Kidney tubule cell (primary cell): ENCODE measurements at regions not wholly inside any gene's neighbourhood (a gene's known extent, or its start where the extent isn't known, plus 50 kb on each side); places are given as distances from the start of the nearest gene placed in this dataset.
"Not testable (repeated sequence)": the region's sequence is repeated elsewhere in the genome, so short reads cannot be mapped to it uniquely, and the experiment has no call there.

Experiments used
- DNase-seq: peaks from one replicate; pipeline ENCODE4 v3.0.0-alpha.2; 2018; ENCODE audit warnings: low spot score

GRCh38 chr21:8987896-8988295 lies 1533.5 kb upstream of the TPTE start:
- not testable (repeated sequence) for DNase-seq

DNA sequence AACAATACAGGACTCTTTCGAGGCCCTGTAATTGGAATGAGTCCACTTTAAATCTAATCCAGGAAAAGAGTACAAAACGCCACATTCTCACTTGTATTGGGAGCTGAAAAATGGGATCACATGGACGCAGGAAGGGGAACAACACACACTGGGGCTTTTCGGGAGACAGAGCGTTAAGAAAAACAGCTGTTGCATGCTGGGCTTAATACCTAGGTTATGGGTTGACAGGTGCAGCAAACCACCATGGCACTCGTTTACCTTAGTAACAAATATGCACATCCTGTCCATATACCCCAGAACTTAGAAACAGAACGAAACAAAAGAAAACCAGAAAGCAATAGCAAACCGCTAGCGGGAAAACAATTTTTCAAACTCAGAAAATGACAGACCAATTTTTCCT lies 1532.7 kb upstream of the TPTE start:
- DNase-seq, result peak; percentile 44

- DNase-seq, result no peak
These were observed 1532.1 kb upstream of the TPTE start for GRCh38 chr21:8989261-8989711.

GRCh38 chr21:8989721-8990325 lies 1531.6 kb upstream of the TPTE start:
- peak; percentile 52 for DNase-seq

DNA sequence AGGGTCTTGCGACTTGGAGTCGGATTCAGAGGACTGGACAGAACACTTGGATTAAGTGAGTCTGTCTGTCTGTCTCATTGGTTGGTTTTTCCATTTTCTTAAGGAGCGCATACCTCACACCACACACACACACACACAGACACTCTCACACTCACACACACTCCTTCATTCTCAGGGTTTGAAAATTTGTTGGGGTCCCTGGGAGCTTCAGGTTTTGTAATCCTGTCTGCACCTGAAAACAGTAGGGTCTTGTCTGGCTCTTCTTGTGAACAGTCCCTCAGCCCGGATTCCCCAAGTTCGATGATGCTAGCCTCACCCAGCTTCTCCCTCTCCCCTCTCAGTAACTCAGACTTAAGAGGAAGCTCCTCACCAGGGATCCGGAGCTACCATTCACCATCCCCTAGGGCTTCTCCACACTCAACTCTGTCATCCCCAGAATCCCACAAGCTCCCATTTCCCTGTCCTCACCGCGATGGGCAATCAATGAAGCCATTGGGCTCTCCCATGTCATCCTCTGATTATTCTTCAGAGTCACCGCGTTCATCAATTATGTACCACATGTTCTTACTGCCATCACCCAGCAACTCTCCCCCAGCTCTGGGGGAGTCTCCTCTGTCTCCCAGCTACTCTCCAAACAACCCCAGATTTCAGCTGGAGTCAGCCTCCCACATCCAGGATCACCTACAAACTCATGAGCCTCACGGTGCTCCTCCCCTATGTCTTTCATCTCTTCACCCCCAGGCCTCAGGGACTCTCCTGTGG lies 1530.9 kb upstream of the TPTE start:
- DNase-seq, result peak; percentile 47

GRCh38 chr21:8991088-8991907 lies 1530.1 kb upstream of the TPTE start:
- DNase-seq, result peak; percentile 41

- DNase-seq, result peak; percentile 55
These were observed 1529.3 kb upstream of the TPTE start for GRCh38 chr21:8991968-8992621.

- DNase-seq, result peak; percentile 55
These were observed 1528.6 kb upstream of the TPTE start for GRCh38 chr21:8992731-8993174.

DNA sequence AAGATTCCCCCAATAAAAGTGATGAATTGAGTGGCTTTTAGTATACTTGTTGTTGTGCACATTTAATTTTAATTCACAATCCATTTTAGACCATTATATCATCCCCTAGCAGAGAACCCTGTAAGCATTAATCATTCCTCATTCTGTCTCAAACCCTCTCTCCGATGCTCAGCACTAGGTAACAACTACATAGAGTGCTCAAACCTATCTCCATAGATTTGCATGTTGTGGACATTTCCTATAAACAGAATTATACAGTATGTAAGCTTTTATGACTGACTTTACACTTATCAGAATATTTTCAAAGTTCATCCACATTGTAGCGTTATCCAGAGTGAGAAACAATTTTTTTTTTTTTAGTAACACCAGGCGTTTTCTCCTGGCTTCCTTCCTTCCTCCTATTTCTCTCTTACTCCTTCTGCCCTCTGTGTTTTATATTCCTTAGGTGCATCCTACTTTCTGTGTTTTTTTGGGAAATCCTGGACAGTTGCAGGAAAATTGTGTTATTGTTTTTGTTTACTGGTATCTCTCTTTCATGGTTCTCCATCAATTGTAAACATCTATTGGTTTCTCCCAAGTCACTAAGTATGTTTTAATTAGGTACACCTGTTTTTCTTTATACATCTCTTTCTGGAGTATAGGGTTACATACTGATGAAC lies 1528.0 kb upstream of the TPTE start:
- DNase-seq, result peak; percentile 59

DNA sequence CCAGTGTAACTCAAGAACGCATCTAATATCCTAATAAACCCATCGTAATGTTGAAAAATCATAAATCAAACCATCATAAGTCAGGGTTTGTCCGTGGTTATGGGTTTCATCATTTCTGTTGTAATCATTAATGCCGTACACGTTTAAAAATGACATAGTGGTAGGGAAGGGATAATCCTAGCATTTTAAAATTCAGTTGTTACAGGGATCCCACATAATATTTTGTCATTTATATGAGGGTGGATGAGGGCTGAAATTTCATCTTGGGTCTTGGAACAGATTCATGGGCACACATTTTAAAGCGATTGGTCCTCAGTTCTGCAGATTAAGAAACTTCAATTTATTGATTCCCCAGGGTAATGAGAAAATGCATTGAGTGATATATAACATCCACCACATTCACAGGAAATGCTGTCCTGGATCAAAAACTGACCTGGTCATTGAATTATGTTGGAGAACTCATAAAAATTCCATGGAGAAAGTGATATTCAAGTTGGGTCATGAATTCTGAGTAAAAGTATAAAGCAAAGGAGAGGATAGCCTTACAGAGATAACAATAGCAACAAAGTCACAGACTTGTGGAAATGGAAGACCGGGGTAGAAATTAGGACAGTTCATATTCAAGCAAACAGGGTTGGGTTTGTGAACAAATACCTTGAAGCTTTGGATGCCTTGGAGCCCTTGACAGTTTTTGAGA lies 1527.3 kb upstream of the TPTE start:
- peak; percentile 56 for DNase-seq

DNA sequence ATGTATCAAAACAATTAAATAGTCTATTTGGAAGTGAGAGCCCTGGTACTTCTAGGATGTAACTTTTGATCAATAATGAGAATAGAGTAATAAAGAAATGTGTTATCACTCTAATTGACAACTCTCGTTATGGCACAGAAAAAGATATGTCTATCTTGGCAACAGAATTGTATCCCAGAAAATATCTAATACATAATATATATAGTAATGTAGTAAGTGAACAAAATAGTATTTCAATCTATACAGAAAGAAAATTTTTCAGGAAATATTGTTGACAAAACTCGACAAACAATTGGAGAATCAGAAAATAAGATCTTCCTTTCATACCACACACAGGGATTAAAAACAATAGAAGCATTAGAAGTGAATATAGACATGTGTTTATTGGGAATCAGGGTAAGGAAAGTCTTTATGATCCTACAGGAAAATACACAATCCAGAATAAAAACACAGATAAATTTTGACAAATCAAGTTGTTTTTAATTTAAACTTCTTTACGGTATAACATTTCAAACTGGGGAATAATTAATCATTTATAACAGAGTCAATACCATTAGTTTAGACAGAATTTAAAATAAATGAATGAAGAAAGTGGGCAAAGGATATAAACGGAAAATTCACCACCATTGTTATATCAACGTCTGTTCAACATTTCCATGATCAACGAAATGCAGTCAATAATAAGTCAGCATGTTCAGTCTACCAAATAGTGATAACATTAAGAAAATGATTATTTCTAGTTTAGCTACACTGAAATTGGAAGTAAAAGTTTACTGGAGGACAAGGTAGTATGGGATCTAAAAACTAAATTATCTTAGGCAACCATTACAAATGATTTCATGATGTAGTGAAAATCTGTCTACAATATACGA lies 1526.5 kb upstream of the TPTE start:
- peak; percentile 58 for DNase-seq

- DNase-seq, result peak; percentile 11
These were observed 1524.9 kb upstream of the TPTE start for GRCh38 chr21:8996487-8996968.

- DNase-seq, result peak; percentile 29
These were observed 1524.4 kb upstream of the TPTE start for GRCh38 chr21:8997011-8997440.

DNA sequence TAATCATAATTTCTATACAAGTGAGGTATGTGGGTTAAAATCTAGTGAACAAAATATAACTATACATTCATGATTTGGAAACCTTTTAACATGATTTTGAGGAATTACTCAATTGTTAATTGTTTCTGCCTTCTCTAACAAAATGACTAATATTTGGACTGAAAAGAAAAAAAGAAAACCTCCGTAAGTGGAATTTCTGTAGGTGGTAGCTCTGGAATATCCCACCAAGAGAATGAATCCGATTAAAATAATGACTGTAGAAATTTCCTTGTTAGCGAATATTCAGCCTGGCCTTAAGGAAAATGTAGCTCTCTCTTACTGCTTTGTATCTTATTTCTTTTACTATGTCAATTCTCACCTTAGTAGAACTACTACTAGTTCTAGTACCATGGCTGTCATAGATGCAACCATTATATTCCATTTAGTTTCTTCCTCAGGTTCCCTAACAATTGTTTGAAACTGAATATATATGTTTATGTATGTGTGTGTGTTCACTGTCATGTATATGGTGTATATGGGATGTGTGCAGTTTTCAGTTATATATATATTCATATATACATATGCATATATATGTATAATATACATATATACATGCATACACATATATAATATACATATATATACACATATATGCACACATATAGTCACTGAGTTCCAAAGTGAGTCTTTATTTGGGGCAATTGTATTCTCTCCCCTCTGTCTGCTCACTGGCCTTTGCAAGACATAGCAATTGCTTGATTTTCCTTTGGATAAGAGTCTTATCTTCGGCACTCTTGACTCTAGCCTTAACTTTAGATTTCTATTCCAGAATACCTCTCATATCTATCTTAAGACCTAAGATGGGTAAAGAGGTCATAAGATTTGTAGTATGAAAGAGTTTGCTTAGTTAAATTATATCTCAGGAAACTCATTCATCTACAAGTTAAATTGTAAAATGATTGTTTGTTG lies 1523.7 kb upstream of the TPTE start:
- DNase-seq, result peak; percentile 30

- DNase-seq, result peak; percentile 28
These were observed 1522.9 kb upstream of the TPTE start for GRCh38 chr21:8998480-8998879.

DNA sequence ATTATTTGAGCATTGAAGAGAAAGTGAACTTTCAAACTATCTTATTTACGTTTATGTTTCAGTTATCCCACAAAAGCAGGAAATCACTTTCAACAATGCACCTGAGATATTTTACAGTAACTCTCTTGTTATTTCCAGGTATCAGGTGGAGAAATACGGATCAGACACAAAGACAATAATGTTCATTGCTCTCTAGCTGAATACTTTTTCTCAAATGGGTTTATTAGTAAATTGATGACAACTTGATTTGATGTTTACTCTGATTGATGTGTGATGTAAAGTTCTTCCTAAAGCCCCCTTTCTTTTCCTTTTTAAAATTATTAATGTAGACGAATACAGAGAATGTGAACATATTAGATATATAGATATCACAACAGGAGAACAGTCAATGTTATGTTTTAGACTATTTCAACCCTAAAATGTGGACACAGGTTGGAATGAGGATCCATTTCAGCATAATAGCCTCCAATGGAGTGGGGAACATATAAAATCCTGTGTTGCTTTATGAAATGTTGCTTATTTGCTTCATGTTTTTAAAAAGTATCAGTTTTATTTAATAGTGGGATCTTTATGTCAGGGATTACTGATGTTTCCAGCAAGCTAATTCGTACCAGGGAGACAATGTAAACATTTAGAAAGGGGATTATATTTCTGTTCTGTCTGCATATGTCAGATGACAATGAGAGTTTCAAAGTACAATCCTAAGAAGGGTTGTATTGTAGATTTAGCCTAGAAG lies 1522.3 kb upstream of the TPTE start:
- peak; percentile 17 for DNase-seq

- not testable (repeated sequence) for DNase-seq
These were observed 1521.3 kb upstream of the TPTE start for GRCh38 chr21:9000132-9000531.

DNA sequence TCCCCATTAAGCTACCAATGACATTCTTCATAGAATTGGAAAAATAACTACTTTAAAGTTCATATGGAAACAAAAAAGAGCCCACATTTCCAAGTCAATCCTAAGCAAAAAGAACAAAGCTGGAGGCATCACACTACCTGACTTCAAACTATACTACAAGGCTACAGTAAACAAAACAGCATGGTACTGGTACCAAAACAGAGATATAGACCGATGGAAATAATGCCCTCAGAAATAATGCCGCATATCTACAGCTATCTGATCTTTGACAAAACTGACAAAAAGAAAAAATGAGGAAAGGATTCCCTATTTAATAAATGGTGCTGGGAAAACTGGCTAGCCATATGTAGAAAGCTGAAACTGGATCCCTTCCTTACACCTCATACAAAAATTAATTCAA lies 1520.7 kb upstream of the TPTE start:
- DNase-seq, result not testable (repeated sequence)
